OCI-LY7 (cell line): ENCODE measurements at regions not wholly inside any gene's neighbourhood (a gene's known extent, or its start where the extent isn't known, plus 50 kb on each side); places are given as distances from the start of the nearest gene placed in this dataset.

Experiments used
- CTCF ChIP-seq: fragments of 200-600 bp; sonication (generic); conservative IDR thresholded peaks from 2 replicates; pipeline ENCODE4 v1.5.1; 2014; ENCODE audit warnings: mild to moderate bottlenecking, antibody characterized with exemption, low read length, moderate library complexity, mixed read lengths
- EZH2phosphoT487 ChIP-seq: fragments of 200-600 bp; sonication (generic); IDR thresholded peaks from 2 replicates; pipeline ENCODE4 v1.6.1; 2018; ENCODE audit warnings: low read depth, borderline replicate concordance, mild to moderate bottlenecking, mixed run types, antibody characterized with exemption, low read length, moderate library complexity, mixed read lengths

- no peak for TF ChIP-seq CTCF
- no peak for TF ChIP-seq EZH2phosphoT487
Measured at GRCh38 chr13:58181111-58181510, 549.6 kb downstream of the PCDH17 start.
